ENCODE measurements at regions not wholly inside any gene's neighbourhood (a gene's known extent, or its start where the extent isn't known, plus 50 kb on each side); places are given as distances from the start of the nearest gene placed in this dataset.

GRCh38 chrX:43269201-43269600 is 386.9 kb upstream of the MAOA start:
- no peak for TF ChIP-seq CTCF (IDR thresholded peaks at IDR 0.05)
- no peak for TF ChIP-seq POLR2A (IDR thresholded peaks at IDR 0.05)
